ENCODE measurements at regions not wholly inside any gene's neighbourhood (a gene's known extent, or its start where the extent isn't known, plus 50 kb on each side); places are given as distances from the start of the nearest gene placed in this dataset.

GRCh38 chr2:228548230-228548629 lies 366.7 kb upstream of the SPHKAP start:
- Histone ChIP-seq H3K27ac (no peak overlapping the region), H3K4me1 (no peaks in the 10 kb centered on the region), H3K27me3 (no peaks in the 10 kb centered on the region), H3K4me3 (no peak overlapping the region), H3K36me3 (no peaks in the 10 kb centered on the region), H3K9me3 (peaks cover 5 to 21% (median 11%) of the 10 kb centered on the region in 4 donors)
- intact Hi-C loops (cut with DNase I; ENCODE audit: low total_unique reads): no loop called here
- TF ChIP-seq POLR2A (IDR thresholded peaks at IDR 0.05) (no peak), POLR2AphosphoS5 (IDR thresholded peaks at IDR 0.05) (no peak)
- 82 to 92% (median 88%) methylated on average over 1 of the region's 1 CpG for WGBS, 5 donors
- DNase-seq: no peak

- DNase-seq: no peak
- Histone ChIP-seq H3K4me1 (no peaks in the 10 kb centered on the region), H3K36me3 (no peaks in the 10 kb centered on the region), H3K4me3 (no peak overlapping the region), H3K27ac (no peak overlapping the region), H3K27me3 (no peaks in the 10 kb centered on the region), H3K9me3 (peaks cover 5 to 21% (median 11%) of the 10 kb centered on the region in 4 donors)
- 60 to 81% (median 68%) methylated on average over 2 of the region's 2 CpGs for WGBS, 5 donors
- intact Hi-C loops (cut with DNase I; ENCODE audit: low total_unique reads): no loop called here
- TF ChIP-seq CTCF (IDR thresholded peaks at IDR 0.05): no peak
- no peak for TF ChIP-seq EP300 (IDR thresholded peaks at IDR 0.05)
- no peak for TF ChIP-seq POLR2AphosphoS5 (IDR thresholded peaks at IDR 0.05)
- TF ChIP-seq POLR2A (IDR thresholded peaks at IDR 0.05): no peak
These were observed 364.3 kb upstream of the SPHKAP start for GRCh38 chr2:228545748-228546145.

DNA sequence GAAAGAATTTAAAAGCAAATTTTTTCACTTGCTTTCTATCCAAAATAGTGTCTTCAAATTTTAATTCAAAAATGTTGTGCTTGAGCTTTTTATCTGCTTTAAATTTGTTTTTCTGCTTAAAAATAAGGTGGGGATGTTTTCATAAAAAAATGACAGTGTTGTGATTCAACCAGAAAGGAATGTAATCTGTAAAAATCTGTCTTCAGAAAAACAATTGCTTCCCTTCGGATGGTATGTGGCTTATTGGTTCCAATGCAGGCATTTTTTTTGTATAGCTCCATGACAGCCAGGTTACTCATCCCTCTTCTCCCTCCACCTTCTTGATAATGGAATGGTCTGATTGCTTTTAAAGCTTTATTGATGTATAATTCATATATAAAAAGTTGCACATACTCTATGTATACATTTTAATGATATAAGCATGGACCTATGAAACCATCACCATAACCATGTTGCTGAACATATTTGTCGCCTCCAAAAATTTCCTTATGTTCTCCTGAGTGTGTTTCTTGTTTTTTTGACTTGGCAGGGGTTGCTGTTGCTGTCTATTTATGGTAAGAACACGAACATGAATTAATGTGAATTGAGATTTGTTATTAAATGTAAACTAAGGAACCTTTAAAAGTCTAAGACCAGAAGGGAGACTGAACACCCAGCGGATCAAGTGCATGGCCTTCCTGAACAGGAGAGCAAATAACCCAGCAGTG lies 363.7 kb upstream of the SPHKAP start:
- TF ChIP-seq CTCF (IDR thresholded peaks at IDR 0.05): no peak
- TF ChIP-seq EP300 (IDR thresholded peaks at IDR 0.05): no peak
- TF ChIP-seq POLR2AphosphoS5 (IDR thresholded peaks at IDR 0.05): no peak
- TF ChIP-seq POLR2A (IDR thresholded peaks at IDR 0.05): no peak
- no peak for DNase-seq
- H3K36me3 ChIP-seq: no peaks in the 10 kb centered on the region
- 55 to 64% (median 59%) methylated on average over 4 of the region's 4 CpGs for WGBS, 5 donors
- intact Hi-C loops (cut with DNase I; ENCODE audit: low total_unique reads): no loop called here
- H3K4me1 ChIP-seq: no peaks in the 10 kb centered on the region
- no peak overlapping the region for H3K4me3 ChIP-seq
- H3K27me3 ChIP-seq: no peaks in the 10 kb centered on the region
- H3K9me3 ChIP-seq: peaks cover 5 to 21% (median 11%) of the 10 kb centered on the region in 4 donors
- no peak overlapping the region for H3K27ac ChIP-seq

DNA sequence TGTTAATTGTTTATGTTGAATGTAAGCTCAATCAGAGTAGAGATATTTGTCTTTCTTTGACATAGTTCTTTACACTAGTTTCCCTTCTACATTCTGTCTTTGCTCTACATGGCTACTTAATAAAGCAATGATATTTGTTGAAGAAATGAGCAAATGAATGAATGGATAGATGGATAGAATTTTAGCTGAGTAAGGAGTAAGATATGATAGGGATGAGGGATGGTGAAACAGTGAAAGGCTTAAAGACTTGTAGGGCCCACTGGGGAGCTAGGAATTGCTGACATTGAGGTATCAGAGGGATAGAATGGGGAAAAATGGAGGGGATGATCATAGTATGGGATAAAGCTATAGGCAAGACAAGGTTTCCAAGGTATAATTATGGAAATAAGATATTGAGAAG lies 361.6 kb upstream of the SPHKAP start:
- Histone ChIP-seq H3K27me3 (no peaks in the 10 kb centered on the region), H3K9me3 (peaks cover 5 to 24% (median 11%) of the 10 kb centered on the region in 4 donors), H3K36me3 (no peaks in the 10 kb centered on the region), H3K4me3 (no peak overlapping the region), H3K27ac (no peak overlapping the region), H3K4me1 (no peaks in the 10 kb centered on the region)
- TF ChIP-seq EP300 (IDR thresholded peaks at IDR 0.05) (no peak), POLR2AphosphoS5 (IDR thresholded peaks at IDR 0.05) (no peak), CTCF (IDR thresholded peaks at IDR 0.05) (no peak), POLR2A (IDR thresholded peaks at IDR 0.05) (no peak)
- intact Hi-C loops (cut with DNase I; ENCODE audit: low total_unique reads): no loop called here
- DNase-seq: no peak

- Histone ChIP-seq H3K4me3 (no peak overlapping the region), H3K9me3 (peaks cover 5 to 23% (median 10%) of the 10 kb centered on the region in 4 donors), H3K27ac (no peak overlapping the region), H3K36me3 (no peaks in the 10 kb centered on the region), H3K4me1 (no peaks in the 10 kb centered on the region), H3K27me3 (no peaks in the 10 kb centered on the region)
- 76 to 87% (median 80%) methylated on average over 4 of the region's 4 CpGs for WGBS, 5 donors
- TF ChIP-seq POLR2A (IDR thresholded peaks at IDR 0.05): no peak
- TF ChIP-seq EP300 (IDR thresholded peaks at IDR 0.05): no peak
- no peak for TF ChIP-seq POLR2AphosphoS5 (IDR thresholded peaks at IDR 0.05)
- no peak for TF ChIP-seq CTCF (IDR thresholded peaks at IDR 0.05)
- intact Hi-C loops (cut with DNase I; ENCODE audit: low total_unique reads): no loop called here
- DNase-seq: no peak
These were observed 360.8 kb upstream of the SPHKAP start for GRCh38 chr2:228542277-228542676.

Measured in stomach (tissue), 8 donors.